ENCODE measurements at regions not wholly inside any gene's neighbourhood (a gene's known extent, or its start where the extent isn't known, plus 50 kb on each side); places are given as distances from the start of the nearest gene placed in this dataset.
"Not testable (repeated sequence)": the region's sequence is repeated elsewhere in the genome, so short reads cannot be mapped to it uniquely, and the experiment has no call there.

GRCh38 chr5:98231089-98231488 is 542.4 kb upstream of the RGMB start:
- ChIA-PET POLR2A (ENCODE audit: low non-redundant PET) (no interaction called here), CTCF (no interaction called here)
- no TSS peak for BruUV-seq (replicated peaks)
- Histone ChIP-seq H3K4me3 (ENCODE audit: low read depth, low read length, poor library complexity, severe bottlenecking) (no peak overlapping the region), H3K9me3 (ENCODE audit: low read depth, low read length, poor library complexity, severe bottlenecking) (no peaks in the 10 kb centered on the region), H3K36me3 (ENCODE audit: insufficient read depth, low read length, poor library complexity, severe bottlenecking) (no peaks in the 10 kb centered on the region), H3K4me1 (ENCODE audit: insufficient read depth, low read length, poor library complexity, severe bottlenecking) (no peaks in the 10 kb centered on the region), H3K27ac (ENCODE audit: low read depth, low read length, poor library complexity, severe bottlenecking) (no peak overlapping the region), H3K27me3 (replicated peaks; ENCODE audit: insufficient read depth, low read depth, low read length, poor library complexity) (no peaks in the 10 kb centered on the region)
- DNase-seq (ENCODE audit: low spot score), result no peak
- TF ChIP-seq EZH2 (IDR thresholded peaks at IDR 0.05; ENCODE audit: borderline replicate concordance, low read depth, low read length, poor library complexity, severe bottlenecking) (no peak), CTCF (conservative IDR thresholded peaks at IDR 0.05; ENCODE audit: low read depth, low read length) (no peak)
- intact Hi-C loops (cut with micrococcal nuclease; ENCODE audit: unreplicated experiment), result no loop called here

- intact Hi-C loops (cut with micrococcal nuclease; ENCODE audit: unreplicated experiment); H3K27me3 ChIP-seq (replicated peaks; ENCODE audit: insufficient read depth, low read depth, low read length, poor library complexity); BruUV-seq (replicated peaks); H3K4me1 ChIP-seq (ENCODE audit: insufficient read depth, low read length, poor library complexity, severe bottlenecking); CTCF ChIA-PET; H3K27ac ChIP-seq (ENCODE audit: low read depth, low read length, poor library complexity, severe bottlenecking); DNase-seq (ENCODE audit: low spot score); H3K4me3 ChIP-seq (ENCODE audit: low read depth, low read length, poor library complexity, severe bottlenecking); H3K36me3 ChIP-seq (ENCODE audit: insufficient read depth, low read length, poor library complexity, severe bottlenecking); H3K9me3 ChIP-seq (ENCODE audit: low read depth, low read length, poor library complexity, severe bottlenecking); POLR2A ChIA-PET (ENCODE audit: low non-redundant PET): not testable (repeated sequence)
Measured at GRCh38 chr5:98237794-98238193, 535.7 kb upstream of the RGMB start.

- ChIA-PET POLR2A (ENCODE audit: low non-redundant PET) (no interaction called here), CTCF (no interaction called here)
- DNase-seq (ENCODE audit: low spot score), result no peak
- no peaks in the 10 kb centered on the region for H3K9me3 ChIP-seq (ENCODE audit: low read depth, low read length, poor library complexity, severe bottlenecking)
- H3K4me1 ChIP-seq (ENCODE audit: insufficient read depth, low read length, poor library complexity, severe bottlenecking), result no peaks in the 10 kb centered on the region
- TF ChIP-seq CTCF (conservative IDR thresholded peaks at IDR 0.05; ENCODE audit: low read depth, low read length) (no peak), EZH2 (IDR thresholded peaks at IDR 0.05; ENCODE audit: borderline replicate concordance, low read depth, low read length, poor library complexity, severe bottlenecking) (no peak)
- H3K27me3 ChIP-seq (replicated peaks; ENCODE audit: insufficient read depth, low read depth, low read length, poor library complexity), result no peaks in the 10 kb centered on the region
- no peak overlapping the region for H3K27ac ChIP-seq (ENCODE audit: low read depth, low read length, poor library complexity, severe bottlenecking)
- no TSS peak for BruUV-seq (replicated peaks)
- intact Hi-C loops (cut with micrococcal nuclease; ENCODE audit: unreplicated experiment), result no loop called here
- H3K4me3 ChIP-seq (ENCODE audit: low read depth, low read length, poor library complexity, severe bottlenecking), result no peak overlapping the region
- H3K36me3 ChIP-seq (ENCODE audit: insufficient read depth, low read length, poor library complexity, severe bottlenecking), result no peaks in the 10 kb centered on the region
Measured at GRCh38 chr5:98243972-98244371, 529.5 kb upstream of the RGMB start.

- no peak for TF ChIP-seq EZH2 (IDR thresholded peaks at IDR 0.05; ENCODE audit: borderline replicate concordance, low read depth, low read length, poor library complexity, severe bottlenecking)
- TF ChIP-seq CTCF (conservative IDR thresholded peaks at IDR 0.05; ENCODE audit: low read depth, low read length), result no peak
- intact Hi-C loops (cut with micrococcal nuclease; ENCODE audit: unreplicated experiment), result no loop called here
- no TSS peak for BruUV-seq (replicated peaks)
- no peaks in the 10 kb centered on the region for H3K36me3 ChIP-seq (ENCODE audit: insufficient read depth, low read length, poor library complexity, severe bottlenecking)
- no peak overlapping the region for H3K4me3 ChIP-seq (ENCODE audit: low read depth, low read length, poor library complexity, severe bottlenecking)
- H3K9me3 ChIP-seq (ENCODE audit: low read depth, low read length, poor library complexity, severe bottlenecking), result no peaks in the 10 kb centered on the region
- ChIA-PET POLR2A (ENCODE audit: low non-redundant PET) (no interaction called here), CTCF (no interaction called here)
- no peak overlapping the region for H3K27ac ChIP-seq (ENCODE audit: low read depth, low read length, poor library complexity, severe bottlenecking)
- no peaks in the 10 kb centered on the region for H3K27me3 ChIP-seq (replicated peaks; ENCODE audit: insufficient read depth, low read depth, low read length, poor library complexity)
- H3K4me1 ChIP-seq (ENCODE audit: insufficient read depth, low read length, poor library complexity, severe bottlenecking), result no peaks in the 10 kb centered on the region
- DNase-seq (ENCODE audit: low spot score), result no peak
Measured at GRCh38 chr5:98248949-98249348, 524.5 kb upstream of the RGMB start.
